Muscle of leg (tissue), 3 donors: ENCODE measurements at regions not wholly inside any gene's neighbourhood (a gene's known extent, or its start where the extent isn't known, plus 50 kb on each side); places are given as distances from the start of the nearest gene placed in this dataset.

ENCODE experiments used
- DNase-seq: peaks from one replicate; pipeline ENCODE4 v3.0.0; 2013
- H3K27ac ChIP-seq: one replicate; pipeline ENCODE4 v1.5.1; 2013; ENCODE audit warnings: mild to moderate bottlenecking, low read length, control low read depth
- H3K27me3 ChIP-seq: one replicate; pipeline ENCODE4 v1.6.1; 2013; ENCODE audit warnings: low read length; ENCODE audit not compliant: control insufficient read depth, insufficient read depth
- H3K36me3 ChIP-seq: one replicate; pipeline ENCODE4 v1.6.1; 2013; ENCODE audit warnings: low read length; ENCODE audit not compliant: control insufficient read depth, insufficient read depth
- H3K4me1 ChIP-seq: one replicate; pipeline ENCODE4 v1.6.1; 2013; ENCODE audit warnings: low read length; ENCODE audit not compliant: control insufficient read depth, insufficient read depth
- H3K4me3 ChIP-seq: one replicate; pipeline ENCODE4 v1.5.1; 2013; ENCODE audit warnings: low read length, control low read depth
- H3K9me3 ChIP-seq: replicated peaks from 2 replicates; pipeline ENCODE4 v1.6.1; 2013; ENCODE audit warnings: low read depth, low read length; ENCODE audit not compliant: control insufficient read depth
- WGBS: methylation state at CpG from one replicate; pipeline ENCODE4 v1.1.5; 2013; ENCODE audit warnings: missing lambda C conversion rate; ENCODE audit not compliant: insufficient coverage; 5-methylcytosine and 5-hydroxymethylcytosine counted together

DNA sequence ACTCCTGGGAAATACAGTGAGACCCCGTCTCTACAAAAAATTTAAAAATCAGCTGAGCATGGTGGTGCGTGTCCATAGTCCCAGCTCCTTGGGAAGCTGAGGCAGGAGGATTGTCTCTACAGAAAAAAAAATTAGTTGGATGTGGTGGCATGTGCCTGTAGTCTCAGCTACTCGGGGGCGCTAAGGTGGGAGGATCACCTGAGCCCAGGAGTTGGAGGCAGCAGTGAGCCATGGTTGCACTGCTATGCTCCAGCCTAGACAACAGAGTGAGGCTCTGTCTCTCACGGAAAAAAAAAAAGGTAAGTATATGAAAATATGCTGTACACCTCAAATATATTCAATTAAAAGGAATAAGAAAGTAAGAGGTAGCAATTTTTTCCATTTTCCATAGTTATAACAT, 92.5 kb upstream of the TGIF1 start:
- Histone ChIP-seq H3K36me3 (no peaks in the 10 kb centered on the region), H3K4me3 (no peak overlapping the region), H3K9me3 (no peaks in the 10 kb centered on the region), H3K27me3 (no peaks in the 10 kb centered on the region), H3K4me1 (peaks cover 4% of the 10 kb centered on the region), H3K27ac (no peak overlapping the region)
- 88% methylated on average over 4 of the region's 5 CpGs for WGBS
- no peak for DNase-seq

DNA sequence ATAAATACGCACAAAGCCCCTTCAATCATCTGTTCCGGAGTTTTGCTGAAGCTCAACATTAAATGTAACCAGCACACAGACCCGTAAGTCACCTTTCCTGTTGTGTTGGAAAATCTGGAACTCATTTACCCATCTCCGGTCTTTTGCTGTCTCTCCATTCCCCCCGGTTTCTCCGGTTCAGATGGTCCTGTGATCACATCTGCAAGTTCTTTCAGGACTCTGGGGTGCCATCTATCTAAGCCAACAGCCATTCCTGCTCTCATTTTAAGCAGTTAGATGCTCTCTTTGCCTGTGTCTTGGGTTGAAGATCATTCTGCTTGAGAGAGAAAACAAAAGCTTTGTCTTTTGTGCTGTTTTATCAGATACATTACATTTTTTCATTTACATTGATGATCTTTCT, 91.7 kb upstream of the TGIF1 start:
- H3K27ac ChIP-seq: no peak overlapping the region
- 19% methylated on average over 5 of the region's 6 CpGs for WGBS
- peak; percentile 81 for DNase-seq

DNA sequence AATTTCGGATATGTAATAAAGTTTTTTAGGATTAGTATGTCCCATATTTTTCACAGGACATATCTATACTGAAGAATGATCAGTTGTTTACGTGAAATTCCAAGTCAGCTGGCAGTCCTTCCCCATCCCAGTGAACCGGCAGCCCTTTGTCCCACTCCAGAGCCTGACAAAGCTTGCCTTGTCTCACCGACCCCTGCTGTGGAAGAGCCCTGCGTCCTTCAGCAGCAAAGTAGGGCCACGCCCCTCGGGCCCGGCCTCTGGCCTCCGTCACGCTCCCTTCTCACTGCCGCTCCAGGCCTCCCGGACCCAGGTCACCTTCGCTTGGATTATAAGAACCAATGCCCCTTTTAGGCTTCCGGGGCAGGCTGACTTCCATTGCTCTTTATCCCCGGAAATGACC, 89.8 kb upstream of the TGIF1 start:
- Histone ChIP-seq H3K27me3 (no peaks in the 10 kb centered on the region), H3K4me1 (peaks cover 4% of the 10 kb centered on the region), H3K27ac (no peak overlapping the region), H3K9me3 (no peaks in the 10 kb centered on the region), H3K4me3 (no peak overlapping the region), H3K36me3 (no peaks in the 10 kb centered on the region)
- 89% methylated on average over 12 of the region's 15 CpGs for WGBS
- no peak for DNase-seq

More for the DNA sequence above, 91.7 kb upstream of the TGIF1 start:
- peaks cover 4% of the 10 kb centered on the region for H3K4me1 ChIP-seq
- no peaks in the 10 kb centered on the region for H3K27me3 ChIP-seq
- H3K9me3 ChIP-seq: no peaks in the 10 kb centered on the region
- no peaks in the 10 kb centered on the region for H3K36me3 ChIP-seq
- no peak overlapping the region for H3K4me3 ChIP-seq

DNA sequence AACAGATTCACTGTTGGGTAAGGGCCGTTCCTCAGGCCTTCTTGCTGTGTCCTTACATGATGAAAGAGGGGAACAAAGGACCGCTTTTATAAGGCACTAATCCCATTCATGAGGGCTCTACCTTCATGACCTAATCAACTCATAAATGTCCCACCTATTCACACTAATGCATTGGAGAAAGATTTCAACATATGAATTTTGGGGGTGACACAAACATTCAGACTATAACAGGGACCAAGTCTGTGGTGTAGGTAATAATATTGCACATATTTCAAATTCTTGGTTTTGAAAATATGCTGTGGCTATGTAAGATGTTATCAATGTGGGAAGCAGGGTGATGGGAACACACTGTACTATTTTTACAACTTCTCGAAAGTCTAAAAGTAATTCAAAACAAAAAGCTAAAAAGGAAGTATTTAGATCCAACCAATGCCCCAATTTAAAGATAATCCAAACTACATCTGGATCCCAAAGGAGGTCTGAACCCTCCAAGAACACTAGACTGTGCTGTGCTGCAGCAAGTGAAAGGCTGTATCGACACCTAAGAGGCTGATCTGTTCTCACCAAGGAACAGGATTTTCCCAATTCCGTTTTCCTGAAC, 82.4 kb upstream of the TGIF1 start:
- Histone ChIP-seq H3K27me3 (no peaks in the 10 kb centered on the region), H3K27ac (no peak overlapping the region), H3K4me3 (no peak overlapping the region), H3K9me3 (no peaks in the 10 kb centered on the region), H3K4me1 (no peaks in the 10 kb centered on the region), H3K36me3 (no peaks in the 10 kb centered on the region)
- no CpG with 5 or more reads among the region's 5 CpGs for WGBS
- DNase-seq: no peak

GRCh38 chr18:3368193-3368592, 81.8 kb upstream of the TGIF1 start:
- Histone ChIP-seq H3K4me3 (no peak overlapping the region), H3K4me1 (no peaks in the 10 kb centered on the region), H3K27me3 (no peaks in the 10 kb centered on the region), H3K27ac (no peak overlapping the region), H3K36me3 (no peaks in the 10 kb centered on the region), H3K9me3 (no peaks in the 10 kb centered on the region)
- peak; percentile 22 for DNase-seq
- no CpG with 5 or more reads among the region's 1 CpG for WGBS

- Histone ChIP-seq H3K27me3 (no peaks in the 10 kb centered on the region), H3K4me3 (no peak overlapping the region), H3K9me3 (no peaks in the 10 kb centered on the region), H3K4me1 (peaks cover 2% of the 10 kb centered on the region), H3K36me3 (no peaks in the 10 kb centered on the region), H3K27ac (no peak overlapping the region)
- DNase-seq: no peak
- no CpG with 5 or more reads among the region's 2 CpGs for WGBS
Measured at GRCh38 chr18:3379685-3380084, 70.3 kb upstream of the TGIF1 start.

- WGBS: 24% methylated on average over 4 of the region's 10 CpGs
Measured at GRCh38 chr18:3380384-3380961, 69.5 kb upstream of the TGIF1 start.

DNA sequence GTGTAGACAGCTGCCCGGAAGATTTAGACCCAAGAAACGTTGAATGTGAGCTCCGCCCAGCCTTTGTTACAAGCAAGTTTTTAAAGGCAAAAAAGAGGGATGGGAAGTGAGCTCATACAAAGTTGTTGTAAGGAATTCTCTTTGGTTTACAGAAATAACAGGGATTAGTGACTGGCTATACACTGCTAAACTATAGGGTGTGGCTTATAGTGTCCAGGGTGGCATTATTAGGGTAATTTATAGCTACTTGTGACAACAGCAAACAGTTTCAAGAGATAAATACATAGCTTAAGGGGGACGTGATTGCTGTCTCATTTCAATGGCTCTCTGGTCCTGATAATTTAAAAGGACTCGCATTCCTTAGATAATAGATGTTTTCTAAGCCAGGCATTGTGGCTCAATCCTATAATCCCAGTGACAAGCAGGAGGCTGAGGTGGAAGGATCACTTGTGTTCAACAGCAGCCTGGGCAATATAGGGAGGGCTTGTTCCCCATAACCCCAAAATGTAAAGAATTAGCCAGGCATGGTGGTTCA, 66.5 kb upstream of the TGIF1 start:
- 52% methylated on average over 4 of the region's 5 CpGs for WGBS
- no peaks in the 10 kb centered on the region for H3K27me3 ChIP-seq
- peaks cover 2% of the 10 kb centered on the region for H3K4me1 ChIP-seq
- no peak overlapping the region for H3K27ac ChIP-seq
- H3K36me3 ChIP-seq: no peaks in the 10 kb centered on the region
- H3K9me3 ChIP-seq: no peaks in the 10 kb centered on the region
- no peak overlapping the region for H3K4me3 ChIP-seq
- DNase-seq: no peak

More at GRCh38 chr18:3380384-3380961, 69.5 kb upstream of the TGIF1 start:
- no peaks in the 10 kb centered on the region for H3K36me3 ChIP-seq
- no peaks in the 10 kb centered on the region for H3K27me3 ChIP-seq
- no peak overlapping the region for H3K27ac ChIP-seq
- H3K9me3 ChIP-seq: no peaks in the 10 kb centered on the region
- peak; percentile 69 for DNase-seq
- H3K4me1 ChIP-seq: peaks cover 2% of the 10 kb centered on the region
- H3K4me3 ChIP-seq: no peak overlapping the region

GRCh38 chr18:3384664-3385563, 65.1 kb upstream of the TGIF1 start:
- WGBS: 86% methylated on average over 7 of the region's 11 CpGs
- Histone ChIP-seq H3K36me3 (no peaks in the 10 kb centered on the region), H3K4me1 (peaks cover 2% of the 10 kb centered on the region), H3K9me3 (peaks cover 2% of the 10 kb centered on the region), H3K4me3 (no peak overlapping the region), H3K27ac (no peak overlapping the region), H3K27me3 (no peaks in the 10 kb centered on the region)
- no peak for DNase-seq

DNA sequence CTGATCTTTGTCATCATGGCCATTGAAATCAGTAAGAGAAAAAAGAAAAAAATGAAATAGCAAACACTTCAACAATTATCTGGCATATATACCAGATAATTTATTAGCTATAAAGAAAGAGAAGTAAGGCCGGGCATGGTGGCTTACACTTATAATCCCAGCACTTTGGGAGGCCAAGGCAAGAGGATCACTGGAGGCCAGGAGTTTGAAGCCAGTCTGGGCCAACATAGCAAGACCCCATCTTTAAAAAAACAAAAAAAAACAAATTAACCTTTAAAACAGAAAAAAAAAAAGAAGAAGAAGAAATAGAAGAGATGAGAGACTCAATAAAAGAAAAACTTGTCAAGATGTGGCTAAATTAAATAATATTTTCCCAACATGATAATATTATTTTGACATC, 61.6 kb upstream of the TGIF1 start:
- Histone ChIP-seq H3K4me1 (no peaks in the 10 kb centered on the region), H3K4me3 (no peak overlapping the region), H3K27me3 (no peaks in the 10 kb centered on the region), H3K36me3 (no peaks in the 10 kb centered on the region), H3K27ac (no peak overlapping the region), H3K9me3 (peaks cover 10% of the 10 kb centered on the region)
- no CpG with 5 or more reads among the region's 1 CpG for WGBS
- DNase-seq: no peak
